Thymus (tissue), 11 donors: ENCODE measurements at regions not wholly inside any gene's neighbourhood (a gene's known extent, or its start where the extent isn't known, plus 50 kb on each side); places are given as distances from the start of the nearest gene placed in this dataset.

Experiments
- DNase-seq, 9 donors: peaks; one replicate each; pipeline ENCODE4 v3.0.0-alpha.2; 2013; ENCODE audit warnings: low spot score in 9 of 9, low read depth in 6 of 9, missing footprints in 1 of 9
- H3K27ac ChIP-seq, 2 donors: one replicate each; pipeline ENCODE4 v1.5.1; 2013; ENCODE audit warnings: control low read depth in 1 of 2, low read depth in 1 of 2, low read length in 1 of 2, mild to moderate bottlenecking in 1 of 2, moderate library complexity in 1 of 2
- H3K27me3 ChIP-seq, 2 donors: one replicate each; pipeline ENCODE4 v1.5.1; 2013; ENCODE audit warnings: low read length in 1 of 2; ENCODE audit not compliant: control insufficient read depth in 2 of 2, insufficient read depth in 1 of 2
- H3K36me3 ChIP-seq, 2 donors: one replicate each; pipeline ENCODE4 v1.5.1; 2013; ENCODE audit warnings: low read length in 1 of 2, mild to moderate bottlenecking in 1 of 2, moderate library complexity in 1 of 2; ENCODE audit not compliant: control insufficient read depth in 2 of 2, insufficient read depth in 2 of 2
- H3K4me1 ChIP-seq, 2 donors: one replicate each; pipeline ENCODE4 v1.5.1; 2013; ENCODE audit warnings: low read length in 2 of 2; ENCODE audit not compliant: control insufficient read depth in 2 of 2, insufficient read depth in 2 of 2
- H3K4me3 ChIP-seq, 2 donors: one replicate each; pipeline ENCODE4 v1.5.1; 2013; ENCODE audit warnings: low read length in 2 of 2, control low read depth in 1 of 2, mild to moderate bottlenecking in 1 of 2
- H3K9me3 ChIP-seq, 2 donors: one replicate each; pipeline ENCODE4 v1.5.1; 2013; ENCODE audit warnings: low read length in 1 of 2, mild to moderate bottlenecking in 1 of 2; ENCODE audit not compliant: control insufficient read depth in 2 of 2, insufficient read depth in 1 of 2
- WGBS: extraction: QIAGEN DNeasy Blood & Tissue Kit; methylation state at CpG from one replicate; pipeline ENCODE4 v1.1.7; 2013; 5-methylcytosine and 5-hydroxymethylcytosine counted together
- donor health status: healthy.

GRCh38 chrX:115367951-115368350 is 78.4 kb downstream of the LUZP4 start:
- no peaks in the 10 kb centered on the region for H3K4me1 ChIP-seq
- no peaks in the 10 kb centered on the region for H3K36me3 ChIP-seq
- 93% methylated on average over 2 of the region's 2 CpGs for WGBS
- H3K27ac ChIP-seq: no peak overlapping the region
- no peak overlapping the region for H3K4me3 ChIP-seq
- no peaks in the 10 kb centered on the region for H3K9me3 ChIP-seq
- H3K27me3 ChIP-seq: no peaks in the 10 kb centered on the region
- DNase-seq: no peak

- WGBS: 94% methylated on average over 2 of the region's 2 CpGs
- no peak overlapping the region for H3K4me3 ChIP-seq
- H3K4me1 ChIP-seq: no peaks in the 10 kb centered on the region
- no peak for DNase-seq
- H3K27ac ChIP-seq: no peak overlapping the region
- H3K27me3 ChIP-seq: no peaks in the 10 kb centered on the region
- no peaks in the 10 kb centered on the region for H3K9me3 ChIP-seq
- no peaks in the 10 kb centered on the region for H3K36me3 ChIP-seq
These were observed 79.4 kb downstream of the LUZP4 start for GRCh38 chrX:115368876-115369275.

- no peaks in the 10 kb centered on the region for H3K36me3 ChIP-seq
- H3K4me3 ChIP-seq: no peak overlapping the region
- H3K27ac ChIP-seq: no peak overlapping the region
- H3K9me3 ChIP-seq: no peaks in the 10 kb centered on the region
- WGBS: 96% methylated on average over 4 of the region's 4 CpGs
- no peaks in the 10 kb centered on the region for H3K4me1 ChIP-seq
- DNase-seq: no peak
- H3K27me3 ChIP-seq: no peaks in the 10 kb centered on the region
These were observed 82.6 kb downstream of the LUZP4 start for GRCh38 chrX:115372152-115372551.

GRCh38 chrX:115373308-115373707 is 83.8 kb downstream of the LUZP4 start:
- Histone ChIP-seq H3K4me1 (no peaks in the 10 kb centered on the region), H3K27me3 (no peaks in the 10 kb centered on the region), H3K27ac (no peak overlapping the region), H3K36me3 (no peaks in the 10 kb centered on the region), H3K4me3 (no peak overlapping the region), H3K9me3 (no peaks in the 10 kb centered on the region)
- no peak for DNase-seq
- 95% methylated on average over 5 of the region's 5 CpGs for WGBS

- DNase-seq: no peak
- Histone ChIP-seq H3K4me1 (no peaks in the 10 kb centered on the region), H3K9me3 (no peaks in the 10 kb centered on the region), H3K4me3 (no peak overlapping the region), H3K27me3 (no peaks in the 10 kb centered on the region), H3K27ac (no peak overlapping the region), H3K36me3 (no peaks in the 10 kb centered on the region)
- WGBS: 65% methylated on average over 1 of the region's 1 CpG
These were observed 89.0 kb downstream of the LUZP4 start for GRCh38 chrX:115378471-115378870.

- no peak for DNase-seq
- Histone ChIP-seq H3K36me3 (no peaks in the 10 kb centered on the region), H3K4me1 (no peaks in the 10 kb centered on the region), H3K27ac (no peak overlapping the region), H3K4me3 (no peak overlapping the region), H3K27me3 (no peaks in the 10 kb centered on the region), H3K9me3 (no peaks in the 10 kb centered on the region)
- 91% methylated on average over 2 of the region's 2 CpGs for WGBS
These were observed 97.8 kb downstream of the LUZP4 start for GRCh38 chrX:115387327-115387726.

GRCh38 chrX:115388879-115389278 is 99.4 kb downstream of the LUZP4 start:
- no peak for DNase-seq
- 95% methylated on average over 4 of the region's 4 CpGs for WGBS
- H3K36me3 ChIP-seq: no peaks in the 10 kb centered on the region

GRCh38 chrX:115390078-115390477 is 100.6 kb downstream of the LUZP4 start:
- Histone ChIP-seq H3K4me3 (no peak overlapping the region), H3K27ac (no peak overlapping the region), H3K4me1 (no peaks in the 10 kb centered on the region), H3K27me3 (no peaks in the 10 kb centered on the region), H3K9me3 (no peaks in the 10 kb centered on the region), H3K36me3 (no peaks in the 10 kb centered on the region)
- WGBS: 95% methylated on average over 3 of the region's 3 CpGs
- no peak for DNase-seq

More at GRCh38 chrX:115388879-115389278, 99.4 kb downstream of the LUZP4 start:
- Histone ChIP-seq H3K4me3 (no peak overlapping the region), H3K27ac (no peak overlapping the region), H3K9me3 (no peaks in the 10 kb centered on the region), H3K4me1 (no peaks in the 10 kb centered on the region), H3K27me3 (no peaks in the 10 kb centered on the region)

GRCh38 chrX:115392031-115392430 is 102.5 kb downstream of the LUZP4 start:
- Histone ChIP-seq H3K36me3 (no peaks in the 10 kb centered on the region), H3K27me3 (no peaks in the 10 kb centered on the region), H3K27ac (no peak overlapping the region), H3K4me3 (no peak overlapping the region), H3K4me1 (no peaks in the 10 kb centered on the region), H3K9me3 (no peaks in the 10 kb centered on the region)
- no peak for DNase-seq
- 93% methylated on average over 2 of the region's 2 CpGs for WGBS

- H3K4me1 ChIP-seq: no peaks in the 10 kb centered on the region
- H3K36me3 ChIP-seq: no peaks in the 10 kb centered on the region
- H3K27ac ChIP-seq: no peak overlapping the region
- no peak overlapping the region for H3K4me3 ChIP-seq
- H3K27me3 ChIP-seq: no peaks in the 10 kb centered on the region
- H3K9me3 ChIP-seq: no peaks in the 10 kb centered on the region
- DNase-seq: no peak
- 50% methylated on average over 1 of the region's 1 CpG for WGBS
These were observed 103.4 kb downstream of the LUZP4 start for GRCh38 chrX:115392871-115393270.
